ENCODE measurements at regions not wholly inside any gene's neighbourhood (a gene's known extent, or its start where the extent isn't known, plus 50 kb on each side); places are given as distances from the start of the nearest gene placed in this dataset.

DNA sequence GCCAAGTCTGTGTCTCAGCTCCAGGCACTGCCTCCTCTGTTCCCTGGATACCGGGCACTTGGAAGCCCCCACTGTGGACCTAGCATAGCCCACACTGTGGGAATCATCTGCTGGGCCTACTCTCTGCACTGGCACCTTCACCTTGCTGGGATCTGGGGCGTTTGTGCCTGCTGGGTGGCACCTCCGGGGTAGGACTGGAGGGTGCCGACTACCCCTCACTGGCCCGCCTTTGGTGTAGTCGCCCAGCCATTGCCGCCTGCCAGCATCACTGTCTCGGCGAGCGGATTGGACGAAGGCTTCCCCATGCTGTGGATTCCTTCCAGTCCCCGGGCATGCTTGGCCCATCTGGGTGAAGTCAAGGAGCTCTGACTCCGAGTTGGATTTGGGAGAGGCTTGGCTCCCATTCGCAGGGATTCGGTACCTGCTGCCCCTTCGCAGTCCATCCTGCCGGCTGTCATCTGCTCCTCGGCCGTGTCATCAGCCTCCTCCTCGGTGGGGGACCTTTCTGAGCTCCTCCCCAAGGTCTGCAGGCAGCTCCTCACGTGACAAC, 180.6 kb upstream of the HDAC4 start:
- DNase-seq = no peak

DNA sequence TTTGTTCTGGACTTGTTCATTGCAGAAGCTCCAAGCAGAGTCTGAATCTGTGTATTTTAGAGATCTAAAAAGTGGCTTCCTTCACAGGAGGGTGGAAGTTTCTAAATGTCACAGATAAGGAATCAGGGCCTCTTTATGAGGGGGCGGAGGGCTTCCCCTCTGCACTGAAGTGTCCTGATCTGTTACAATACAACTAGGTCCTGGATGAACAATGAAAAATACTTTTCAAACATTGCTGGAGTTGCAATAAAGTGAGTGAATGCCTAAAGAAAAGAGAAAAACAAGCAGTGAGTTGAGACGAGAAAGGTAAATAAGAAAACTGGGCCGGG, 179.3 kb upstream of the HDAC4 start:
- peak in 1 of 2 donors; percentile 31 for DNase-seq

DNA sequence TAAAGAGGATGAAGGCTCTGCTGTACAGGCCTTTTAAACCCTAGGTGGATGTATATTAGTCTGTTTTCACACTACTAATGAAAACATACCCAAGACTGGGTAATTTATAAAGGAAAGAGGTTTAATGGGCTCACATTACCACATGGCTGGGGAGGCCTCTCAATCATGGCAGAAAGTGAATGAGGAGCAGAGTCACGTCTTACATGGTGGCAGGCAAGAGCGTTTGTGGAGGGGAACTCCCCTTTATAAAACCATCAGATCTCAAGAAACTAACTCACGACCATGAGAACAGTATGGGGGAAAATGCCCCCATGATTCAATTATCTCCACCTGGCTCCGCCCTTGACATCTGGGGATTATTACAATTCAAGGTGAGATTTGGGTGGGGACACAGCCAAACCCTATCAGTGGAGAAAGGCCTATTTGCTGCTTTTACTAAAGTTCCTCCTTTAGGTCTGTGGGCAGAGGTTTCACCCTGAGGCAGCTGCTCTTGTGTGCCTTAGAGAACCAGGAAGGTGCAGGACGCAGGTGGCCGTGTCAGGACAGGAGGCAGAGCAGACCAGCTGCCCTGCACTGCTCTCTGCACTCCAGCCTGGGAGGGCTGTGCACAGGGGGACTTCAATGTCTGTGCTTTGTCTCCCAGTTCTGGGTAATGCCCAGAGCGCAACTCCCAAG, 178.8 kb upstream of the HDAC4 start:
- peak in 1 of 2 donors; percentile 29 for DNase-seq

DNA sequence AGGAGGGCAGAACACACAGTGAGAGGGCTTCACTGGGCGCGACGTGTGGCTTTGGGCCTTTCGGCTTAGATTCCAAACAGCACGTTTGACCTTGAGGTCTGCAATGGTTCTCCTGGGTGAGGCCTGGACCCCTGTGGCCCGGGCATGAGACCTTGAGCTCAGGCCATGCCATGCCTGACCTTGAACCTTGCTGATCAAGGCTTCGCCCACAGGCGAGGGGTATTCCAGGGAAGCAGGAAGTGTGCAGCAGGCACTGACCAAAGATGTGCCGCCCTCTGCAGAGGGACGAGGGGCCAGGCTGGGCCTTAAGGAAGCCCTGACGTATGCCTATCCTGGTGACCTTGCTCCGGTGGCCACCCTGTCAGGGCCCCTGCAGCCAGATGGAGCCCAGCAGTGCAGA, 178.3 kb upstream of the HDAC4 start:
- DNase-seq = no peak

DNA sequence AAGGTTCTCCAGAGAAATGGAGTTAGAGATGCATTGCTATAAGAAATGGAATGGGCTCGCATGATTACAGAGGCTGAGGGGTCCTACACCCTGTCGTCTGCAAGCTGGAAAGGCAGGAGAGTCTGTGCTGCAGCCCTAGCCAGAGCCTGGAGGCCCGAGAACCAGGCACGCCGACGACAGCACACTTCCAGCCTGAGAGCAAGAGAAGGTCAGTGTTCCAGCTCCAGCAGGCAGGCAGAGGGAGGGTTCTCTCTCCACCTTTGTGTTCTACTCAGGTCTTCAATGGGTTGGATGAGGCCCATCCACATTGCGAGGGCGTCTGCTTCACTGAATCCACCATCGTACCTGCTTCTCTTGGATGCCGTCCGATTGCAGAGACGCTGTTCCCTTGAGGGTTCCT, 177.6 kb upstream of the HDAC4 start:
- DNase-seq = no peak

DNA sequence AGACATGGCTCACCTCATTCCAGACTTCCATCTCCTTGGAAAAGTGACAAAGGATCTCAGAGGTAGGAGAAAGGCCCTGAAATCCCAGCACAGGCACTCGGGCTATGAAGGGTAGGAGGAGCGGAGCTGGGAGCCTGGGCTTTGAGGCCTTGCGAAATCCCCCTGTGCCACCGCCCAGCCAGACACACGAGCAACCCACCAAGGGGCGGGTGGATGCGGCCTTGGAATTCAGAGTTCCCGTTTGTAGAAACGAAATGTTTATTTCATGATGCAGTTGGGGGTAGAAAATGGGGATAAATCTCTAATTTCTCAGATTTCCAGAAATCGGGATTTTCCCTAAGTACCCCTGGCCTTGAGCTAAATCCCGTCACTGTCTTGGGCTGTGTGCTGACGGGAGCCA, 177.1 kb upstream of the HDAC4 start:
- no peak for DNase-seq

DNA sequence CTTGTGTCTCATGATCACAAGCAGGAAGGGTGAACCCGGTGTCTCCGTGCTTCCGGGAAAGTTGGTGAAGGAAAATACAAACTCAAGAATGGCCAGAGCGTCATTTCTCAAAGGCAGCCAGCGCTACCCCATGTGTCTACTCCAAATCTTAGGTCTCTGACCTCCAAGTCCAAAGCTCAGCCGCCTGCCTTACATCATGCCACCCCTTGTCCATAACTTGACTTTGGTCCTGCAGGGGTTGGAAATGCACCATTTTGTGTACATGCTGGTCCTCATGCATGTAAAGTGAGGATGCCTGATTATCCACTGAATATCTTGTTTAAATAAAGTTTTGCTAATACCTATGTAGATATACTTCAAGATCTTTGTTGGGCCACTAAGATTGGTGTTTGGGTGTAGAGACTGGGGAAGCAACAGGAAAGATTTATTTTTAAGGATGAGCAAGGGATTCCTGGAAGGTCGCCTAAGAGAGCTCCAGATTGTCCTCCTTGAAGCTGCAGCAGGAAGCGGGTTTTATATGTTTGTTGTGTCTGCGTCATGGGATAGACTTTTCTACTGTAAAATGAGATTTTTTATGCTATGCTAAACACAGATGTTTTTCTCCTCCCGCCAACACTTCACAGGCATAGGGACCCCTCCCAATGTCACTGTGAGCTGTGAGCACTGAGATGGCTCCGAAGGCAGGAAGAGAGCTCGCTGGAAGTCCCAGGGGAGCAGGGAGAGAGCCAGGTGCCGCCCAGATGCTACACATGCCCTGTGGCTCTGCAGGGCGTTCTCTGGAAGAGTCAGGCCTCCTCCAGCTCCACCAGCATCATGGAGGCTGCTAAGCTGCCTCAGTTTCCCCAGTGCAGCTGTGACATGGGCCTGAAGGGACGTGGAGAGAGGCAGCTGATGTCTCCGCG, 176.2 kb upstream of the HDAC4 start:
- no peak for DNase-seq

DNA sequence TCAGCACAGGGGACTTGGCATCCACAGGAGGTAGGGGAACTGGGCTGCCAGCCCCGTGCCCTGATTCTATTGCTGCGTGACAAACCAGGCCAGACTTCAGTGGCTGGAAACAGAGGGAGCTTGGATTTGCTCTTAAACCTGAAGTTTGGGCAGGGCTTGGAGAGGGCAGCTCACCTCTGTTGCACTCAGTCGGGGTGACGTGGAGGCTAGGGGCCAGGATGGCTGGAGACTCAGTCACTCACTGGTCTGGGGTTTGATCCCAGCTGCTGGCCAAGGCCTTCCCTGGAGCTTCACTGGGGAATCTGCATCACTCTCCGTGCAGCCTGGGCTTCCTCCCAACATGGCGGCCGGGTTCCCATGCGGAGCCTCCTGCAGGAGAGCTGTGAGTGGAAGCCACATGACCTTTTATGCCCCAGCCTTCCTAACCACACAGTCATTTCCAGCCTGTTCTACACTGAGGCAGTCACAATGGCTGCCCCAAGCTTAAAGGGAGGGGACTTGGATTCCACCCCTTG, 175.2 kb upstream of the HDAC4 start:
- DNase-seq = no peak

DNA sequence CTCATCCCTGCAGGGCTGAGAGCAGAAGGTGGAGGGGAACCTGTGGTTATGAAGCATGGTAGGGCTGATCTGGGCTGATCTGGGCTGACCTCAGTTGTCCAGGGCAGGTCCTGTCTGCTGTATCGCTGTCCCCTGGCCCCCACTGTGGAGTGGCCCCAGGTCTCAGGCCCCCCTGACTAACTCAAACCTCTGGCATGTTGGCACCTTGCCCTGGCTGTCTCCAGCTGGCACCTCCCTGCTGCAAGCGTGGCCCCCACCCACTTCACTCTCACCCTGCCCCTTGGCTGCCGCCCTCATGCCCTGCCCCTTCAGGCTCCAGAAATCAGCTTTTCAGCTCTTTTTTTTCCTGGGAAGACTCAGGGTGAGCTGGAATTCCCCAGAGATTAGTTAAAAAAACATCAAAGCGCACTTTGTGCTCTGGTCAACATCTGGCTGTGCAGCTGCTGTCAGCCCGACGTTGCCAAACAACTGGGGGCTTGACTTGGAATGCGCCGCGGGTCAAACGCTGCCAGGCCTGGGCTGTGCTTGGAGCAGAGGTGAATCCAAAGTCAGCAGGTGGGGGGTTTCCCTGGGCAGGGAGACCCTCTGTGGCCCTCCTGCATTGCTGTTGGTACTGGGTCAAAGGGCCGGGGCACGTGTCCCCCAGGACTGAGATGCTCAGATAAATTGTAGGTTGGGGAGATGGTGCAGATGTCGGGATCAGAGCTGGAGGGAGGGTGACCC, 173.8 kb upstream of the HDAC4 start:
- no peak for DNase-seq

DNA sequence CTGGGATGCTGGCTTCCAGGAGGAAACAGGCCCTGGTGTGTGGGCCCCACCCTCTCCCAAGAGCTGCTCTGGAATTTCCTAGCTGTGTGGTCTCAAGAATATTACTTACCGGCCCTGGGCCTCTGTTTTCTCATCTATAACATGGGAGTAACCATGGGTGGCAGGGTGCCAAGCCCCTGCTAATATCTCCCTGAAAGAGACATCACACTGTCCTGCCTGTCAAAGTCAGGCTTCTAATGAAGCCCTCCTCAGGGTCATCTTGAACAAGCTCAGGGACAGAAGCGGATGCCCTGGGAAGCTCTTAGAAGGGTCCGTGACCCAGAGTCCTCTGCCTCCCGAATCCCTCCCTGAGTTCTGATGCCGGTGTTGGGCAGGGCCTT, 173.2 kb upstream of the HDAC4 start:
- no peak for DNase-seq

DNA sequence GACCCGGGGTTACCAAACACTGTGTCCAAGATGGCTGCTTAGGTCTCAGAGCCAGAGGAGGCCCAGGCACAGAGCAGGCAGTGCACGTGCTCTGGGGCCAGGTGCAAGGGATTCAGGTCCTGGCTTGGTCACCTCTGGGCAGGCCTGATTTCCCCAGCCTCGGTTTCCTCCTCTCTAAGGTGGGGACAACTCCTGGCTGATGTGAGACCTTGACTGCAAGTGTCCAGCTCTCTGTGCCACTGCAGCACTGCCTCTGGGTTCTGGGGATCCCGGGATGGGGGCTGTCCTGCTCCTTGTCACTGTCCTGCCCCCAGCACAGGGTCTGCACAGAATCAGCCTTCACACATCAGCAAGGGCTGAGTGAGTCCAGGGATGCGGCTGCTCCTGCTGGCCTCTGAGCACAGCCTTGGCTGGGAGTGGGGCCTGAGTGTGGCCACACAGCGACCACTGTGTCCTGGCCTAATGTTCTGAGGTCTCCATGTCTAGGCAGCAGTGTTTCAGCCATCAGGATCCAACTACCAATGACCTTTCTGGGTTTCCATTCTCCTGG, 170.2 kb upstream of the HDAC4 start:
- no peak for DNase-seq

DNA sequence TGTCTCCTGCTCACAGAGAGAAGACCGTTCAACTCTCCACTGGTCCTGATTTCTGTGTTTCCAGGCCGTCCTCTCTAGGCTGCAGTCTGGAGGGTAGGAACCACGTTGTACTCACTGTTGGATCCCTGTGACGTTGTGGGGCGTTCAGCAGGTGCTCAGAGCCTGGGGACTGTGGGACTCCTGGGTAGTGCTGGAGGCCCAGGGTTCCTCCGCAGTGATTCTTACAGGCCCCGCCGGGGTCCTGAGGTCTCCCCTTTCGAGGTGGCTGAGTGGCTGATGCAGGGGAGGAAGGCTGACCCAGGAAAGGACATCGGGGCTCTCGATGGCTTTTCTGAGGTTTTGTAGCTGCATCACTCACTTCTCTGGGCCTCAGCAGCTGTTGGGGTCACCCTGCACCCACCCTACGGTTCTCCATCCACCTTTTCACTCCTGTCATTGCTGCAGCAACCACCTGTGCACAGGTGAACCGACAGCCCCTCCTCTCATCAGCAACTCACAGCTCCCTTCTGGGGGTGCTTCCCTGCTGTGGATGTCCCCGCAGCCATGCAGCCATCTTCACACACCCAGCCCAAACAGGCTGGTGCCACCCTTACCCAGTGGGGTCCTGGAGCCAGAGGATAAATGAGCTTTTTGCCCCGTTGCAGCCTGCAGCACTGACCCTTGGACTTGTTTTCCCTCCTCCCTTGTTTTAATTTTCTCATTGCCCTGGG, 169.6 kb upstream of the HDAC4 start:
- DNase-seq = no peak

DNA sequence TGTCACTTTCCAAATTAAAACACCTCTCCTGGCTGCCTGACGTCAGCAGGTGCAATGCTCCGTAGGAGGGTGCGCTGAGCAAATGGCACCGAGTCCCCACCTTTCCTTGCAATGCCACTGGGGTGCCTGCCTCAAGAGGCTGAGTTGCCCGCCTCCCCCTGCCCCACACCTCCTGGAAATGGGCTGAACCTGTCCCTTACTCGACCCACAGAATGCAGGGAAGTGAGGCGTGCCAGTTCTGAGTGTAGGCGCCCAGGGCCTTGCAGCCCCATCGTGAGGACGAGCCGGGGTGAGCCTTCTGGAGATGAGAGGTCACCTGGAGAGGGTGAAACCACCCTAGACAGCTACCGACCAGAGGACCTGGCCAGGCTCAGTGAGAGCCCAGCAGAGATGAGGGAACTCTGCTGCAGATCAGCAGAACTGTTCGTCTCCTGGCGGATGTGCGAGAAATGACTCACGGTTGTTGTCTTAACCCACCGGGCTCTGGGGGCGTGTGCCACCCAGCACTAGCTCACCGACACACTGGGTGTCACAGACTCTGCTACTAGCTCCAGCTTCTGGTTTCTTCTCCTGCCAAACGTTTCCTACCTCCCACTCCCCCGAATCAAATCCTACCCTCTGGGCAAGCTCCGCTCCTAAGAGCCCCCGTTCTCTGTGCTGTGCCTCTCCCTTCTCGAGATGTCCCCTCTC, 168.7 kb upstream of the HDAC4 start:
- peak in 1 of 2 donors; percentile 20 for DNase-seq

DNA sequence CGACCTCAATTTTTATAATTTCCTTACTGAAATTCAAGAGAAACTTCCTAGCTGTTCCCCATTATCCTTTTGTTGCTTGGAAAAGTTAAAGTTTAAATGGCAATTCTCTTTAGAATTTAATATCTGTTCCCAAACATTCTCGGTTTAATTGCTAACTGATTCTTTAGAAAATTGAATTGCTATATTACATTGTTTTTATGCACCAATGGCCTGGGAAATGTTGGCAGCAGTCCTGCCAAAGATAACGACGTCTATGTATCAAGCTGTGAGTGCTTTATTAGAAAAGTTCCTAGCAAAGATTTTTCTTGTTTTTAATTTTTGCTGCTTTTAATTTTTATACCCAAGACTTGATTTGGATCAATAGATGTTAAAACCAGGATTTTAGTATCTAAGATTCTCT, 167.8 kb upstream of the HDAC4 start:
- no peak for DNase-seq

DNA sequence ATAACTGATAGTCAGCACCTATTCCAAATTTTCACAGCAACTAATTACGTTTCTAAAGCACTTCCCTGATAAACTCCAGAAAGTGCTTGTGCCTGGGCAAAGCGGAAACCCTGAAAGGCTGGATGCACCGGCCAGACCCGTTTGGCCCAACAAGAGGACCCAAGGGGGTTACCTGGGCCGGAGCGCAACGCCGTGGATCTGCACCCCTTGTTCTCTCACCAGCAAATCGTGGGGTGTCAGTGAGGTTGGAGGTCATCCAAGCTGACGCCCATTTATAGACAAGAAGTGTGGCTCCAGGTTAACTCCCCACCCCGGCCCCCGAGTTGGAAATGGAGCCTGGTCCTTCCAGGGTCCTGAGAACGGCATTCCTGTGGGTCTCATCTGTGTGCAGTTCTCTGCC, 167.0 kb upstream of the HDAC4 start:
- DNase-seq = no peak

DNA sequence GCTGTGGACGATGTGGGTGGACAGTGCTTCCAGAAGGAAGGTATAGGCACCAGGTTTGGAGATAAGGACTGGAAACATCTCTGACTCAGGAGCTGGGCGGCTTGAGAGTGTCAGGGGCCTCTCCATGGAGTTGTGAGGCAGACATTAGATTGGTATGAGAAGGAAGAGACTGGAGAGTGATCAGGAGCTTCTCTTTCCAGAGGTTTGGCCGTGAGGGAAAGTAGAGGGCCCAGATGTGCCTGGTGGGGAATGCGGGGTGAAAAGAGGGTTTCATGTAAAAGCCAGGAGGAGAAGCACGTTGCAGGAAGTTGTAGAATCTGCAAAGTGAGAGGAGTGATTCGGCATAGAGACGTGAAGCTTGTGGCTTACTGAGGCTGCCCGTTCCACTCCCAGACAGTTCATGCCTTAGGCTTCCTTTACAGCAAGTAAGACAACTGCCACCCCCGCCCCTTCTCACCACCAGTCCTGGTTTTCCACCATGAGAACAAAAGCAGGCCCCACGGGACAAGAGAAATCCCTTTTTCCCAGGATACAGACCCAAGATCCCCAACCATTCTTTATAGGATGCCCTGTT, 166.3 kb upstream of the HDAC4 start:
- no peak for DNase-seq

DNA sequence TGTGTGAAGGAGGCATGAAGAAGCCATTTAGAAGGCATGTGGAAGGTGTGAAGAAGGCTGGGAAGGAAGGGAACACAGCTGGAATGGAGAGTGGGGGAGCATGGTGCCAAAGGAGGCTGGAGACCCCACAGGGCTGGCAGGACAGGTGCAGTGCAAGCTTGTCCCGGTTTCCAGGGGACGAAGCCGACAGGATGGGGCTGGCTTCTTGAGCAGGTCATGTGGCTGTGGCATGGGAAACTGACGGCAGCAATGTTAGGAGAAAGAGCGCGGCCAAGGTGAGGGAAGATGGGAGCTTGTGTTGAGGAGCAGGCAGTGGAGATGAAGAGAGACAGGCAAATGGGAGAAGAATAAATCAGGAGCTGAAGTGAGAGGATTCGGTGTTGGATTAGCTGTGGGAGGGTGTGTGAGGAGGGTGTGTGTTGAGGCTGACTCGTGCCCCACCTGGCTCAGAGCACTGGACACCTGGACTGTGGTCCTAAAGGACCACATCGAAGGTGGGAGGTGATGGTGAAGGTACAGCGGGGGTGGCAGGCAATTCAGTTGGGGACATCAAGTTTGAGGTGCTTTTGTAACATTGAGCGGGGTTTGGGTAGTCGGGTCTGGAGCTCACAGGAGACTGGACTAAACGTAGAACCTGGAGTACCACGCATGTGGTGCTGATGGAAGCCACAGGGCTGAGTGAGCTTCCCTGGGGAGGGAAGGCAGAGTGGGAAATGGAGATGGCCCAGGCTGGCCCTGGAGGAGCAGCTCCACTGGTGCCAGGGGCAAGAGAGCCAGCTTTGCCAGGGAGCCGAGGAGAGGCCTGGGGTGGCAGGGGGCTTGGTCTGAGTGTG, 165.6 kb upstream of the HDAC4 start:
- no peak for DNase-seq

DNA sequence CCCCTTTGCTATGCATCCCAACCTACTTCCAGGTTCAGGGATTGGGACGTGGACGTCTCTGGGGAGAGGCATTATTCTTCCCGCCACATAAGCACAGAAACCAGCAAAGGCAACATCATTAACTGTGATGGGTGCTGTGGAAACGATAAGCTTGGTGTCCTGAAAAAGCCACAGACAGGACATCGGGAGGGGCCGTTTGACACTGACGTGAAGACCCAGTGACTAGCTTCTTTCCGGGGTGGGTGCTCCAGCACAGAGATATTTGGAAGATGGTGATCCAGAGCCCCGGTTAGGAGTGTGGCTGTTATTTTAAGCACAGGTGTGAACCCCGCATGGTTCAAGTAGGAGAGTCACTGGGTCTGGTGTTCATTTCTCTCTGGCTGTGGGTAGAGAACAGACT, 163.8 kb upstream of the HDAC4 start:
- DNase-seq = no peak

DNA sequence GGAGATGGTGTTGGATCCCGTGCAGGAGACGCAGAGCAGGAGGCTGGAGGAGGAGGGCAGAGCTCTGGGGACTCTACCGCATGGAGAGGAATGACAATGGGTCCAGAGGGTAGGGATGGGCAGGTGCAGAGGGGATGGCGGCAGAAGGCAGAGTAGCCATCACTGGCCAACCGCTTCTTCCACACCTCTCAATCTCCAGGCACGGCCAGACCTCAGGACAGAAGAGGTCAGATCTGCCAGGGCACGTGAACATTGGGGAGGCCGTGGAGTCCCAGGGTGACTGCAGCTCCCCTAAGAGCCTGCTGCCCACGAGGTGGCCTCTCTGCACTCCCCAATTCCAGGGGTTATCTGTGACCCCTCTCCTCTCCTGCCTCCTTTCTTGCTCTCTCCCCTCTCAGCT, 162.7 kb upstream of the HDAC4 start:
- no peak for DNase-seq

DNA sequence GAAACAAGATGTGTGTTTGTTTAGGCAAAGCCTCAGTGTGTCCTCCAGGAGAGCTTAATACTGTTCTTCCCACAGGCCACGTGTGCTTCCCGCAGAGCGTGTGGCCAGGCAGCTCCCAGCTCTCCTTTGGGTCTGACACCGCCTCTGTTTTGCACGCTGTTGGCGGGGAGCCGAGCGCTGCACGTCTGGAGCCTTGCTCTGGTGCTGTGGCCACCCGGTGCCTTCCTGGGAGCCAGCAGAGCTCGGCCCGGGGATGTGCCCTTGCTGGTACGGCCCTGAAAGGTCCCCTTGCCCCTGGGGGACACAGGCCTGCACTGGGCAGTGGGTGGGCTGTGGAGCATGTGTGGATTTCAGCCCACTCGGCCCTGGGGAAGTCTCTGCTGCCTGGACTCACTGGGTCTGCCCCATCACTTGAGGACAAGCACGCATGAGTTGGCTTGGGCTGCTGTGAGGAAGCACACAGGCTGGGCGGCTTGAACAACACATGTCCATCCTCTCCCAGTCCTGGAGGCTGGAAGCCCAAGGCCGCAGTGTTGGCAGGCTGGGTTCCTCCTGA, 160.7 kb upstream of the HDAC4 start:
- no peak for DNase-seq
